Ovary (tissue), 7 donors: ENCODE measurements at regions not wholly inside any gene's neighbourhood (a gene's known extent, or its start where the extent isn't known, plus 50 kb on each side); places are given as distances from the start of the nearest gene placed in this dataset.

Experiments
- DNase-seq, 5 donors: peaks; one replicate each; pipeline ENCODE4 v3.0.0-alpha.2; 2019 to 2020
- H3K27ac ChIP-seq, 2 donors: fragments of 200-600 bp; one replicate each; pipeline versions ENCODE4 v1.5.1 to v1.8.0; 2019 to 2022
- H3K27me3 ChIP-seq: fragments of 200-600 bp; one replicate; pipeline ENCODE4 v1.8.0; 2022
- H3K36me3 ChIP-seq: fragments of 200-600 bp; sonication (generic); one replicate; pipeline ENCODE4 v1.5.1; 2019
- H3K4me1 ChIP-seq: one replicate; pipeline ENCODE4 v1.8.1; 2013; ENCODE audit warnings: mild to moderate bottlenecking, moderate library complexity; ENCODE audit not compliant: insufficient read depth
- H3K4me3 ChIP-seq: fragments of 200-600 bp; sonication (generic); one replicate; pipeline ENCODE4 v1.5.1; 2017
- H3K9me3 ChIP-seq, 2 donors: fragments of 200-600 bp in 1 of 2; sonication (generic) in 1 of 2; one replicate each; pipeline versions ENCODE4 v1.5.1 to v1.8.1; 2013 to 2019; ENCODE audit warnings: mild to moderate bottlenecking in 1 of 2, moderate library complexity in 1 of 2
- EP300 ChIP-seq: sonication (generic); formaldehyde crosslinking; IDR thresholded peaks from one replicate; pipeline ENCODE4 v1.6.1; 2017; ENCODE audit warnings: antibody characterized with exemption
- POLR2A ChIP-seq: fragments of 450-650 bp; IDR thresholded peaks from one replicate; pipeline ENCODE4 v1.6.1; 2017; ENCODE audit warnings: antibody characterized with exemption, mild to moderate bottlenecking, moderate library complexity
- WGBS, 3 donors: extraction: QIAGEN DNeasy Blood & Tissue Kit in 1 of 3; methylation state at CpG; one replicate each; pipeline versions ENCODE4 v1.1.5 to v1.1.7; 2013 to 2017; 5-methylcytosine and 5-hydroxymethylcytosine counted together
- intact Hi-C, 4 donors: fragments of 100-400 bp; cut with DNase I; formaldehyde crosslinking; loops; one replicate each; pipeline versions ENCODE4 v1.11.0 to v1.15.1; 2022 to 2023
- TF ChIP-seq, protein P1 (sequence below), 3 donors: fragments of 450-650 bp in 2 of 3; fragments of 200-600 bp in 1 of 3; IDR thresholded peaks; one replicate each; pipeline versions ENCODE4 v1.5.1 to v1.8.0; 2016 to 2022; ENCODE audit warnings: antibody characterized with exemption in 3 of 3, mild to moderate bottlenecking in 1 of 3
- donor health status: DM: no; HTN: no; CAD: no; lungs with moderate emphysema.
- donor health status: DM: no; HTN: no; CAD: no.
- donor health status: Bipolar disorder and iron deficiency.
- donor health status: DM: no; HTN: no; CAD: no.
- donor health status: DM: yes; HTN: yes; CAD: no.

DNA sequence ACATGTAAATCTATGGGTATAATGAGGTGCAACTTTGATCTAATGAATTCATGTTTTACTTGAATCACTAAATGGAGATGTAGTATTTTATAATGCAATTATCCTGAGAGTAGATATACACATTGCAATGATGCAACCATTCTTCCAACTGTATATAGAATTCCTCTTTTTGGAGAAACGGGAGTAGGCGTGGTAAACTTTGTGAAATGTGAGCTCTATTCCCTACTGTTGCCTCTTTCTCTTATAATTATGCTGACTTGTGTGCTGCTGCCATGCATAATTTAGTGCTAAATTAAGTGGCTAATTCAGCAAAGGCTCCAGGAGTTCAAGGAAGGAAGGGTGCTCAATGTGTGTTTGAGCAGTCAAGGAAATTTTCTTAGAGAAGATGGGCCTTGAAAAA lies 116.6 kb upstream of the SLC35B3 start:
- H3K27me3 ChIP-seq = no peaks in the 10 kb centered on the region
- no peaks in the 10 kb centered on the region for H3K36me3 ChIP-seq
- intact Hi-C loops = no loop called here
- TF ChIP-seq EP300 = no peak
- TF ChIP-seq POLR2A = no peak
- TF ChIP-seq, protein P1, sequence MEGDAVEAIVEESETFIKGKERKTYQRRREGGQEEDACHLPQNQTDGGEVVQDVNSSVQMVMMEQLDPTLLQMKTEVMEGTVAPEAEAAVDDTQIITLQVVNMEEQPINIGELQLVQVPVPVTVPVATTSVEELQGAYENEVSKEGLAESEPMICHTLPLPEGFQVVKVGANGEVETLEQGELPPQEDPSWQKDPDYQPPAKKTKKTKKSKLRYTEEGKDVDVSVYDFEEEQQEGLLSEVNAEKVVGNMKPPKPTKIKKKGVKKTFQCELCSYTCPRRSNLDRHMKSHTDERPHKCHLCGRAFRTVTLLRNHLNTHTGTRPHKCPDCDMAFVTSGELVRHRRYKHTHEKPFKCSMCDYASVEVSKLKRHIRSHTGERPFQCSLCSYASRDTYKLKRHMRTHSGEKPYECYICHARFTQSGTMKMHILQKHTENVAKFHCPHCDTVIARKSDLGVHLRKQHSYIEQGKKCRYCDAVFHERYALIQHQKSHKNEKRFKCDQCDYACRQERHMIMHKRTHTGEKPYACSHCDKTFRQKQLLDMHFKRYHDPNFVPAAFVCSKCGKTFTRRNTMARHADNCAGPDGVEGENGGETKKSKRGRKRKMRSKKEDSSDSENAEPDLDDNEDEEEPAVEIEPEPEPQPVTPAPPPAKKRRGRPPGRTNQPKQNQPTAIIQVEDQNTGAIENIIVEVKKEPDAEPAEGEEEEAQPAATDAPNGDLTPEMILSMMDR (IDR thresholded peaks at IDR 0.05) = no peak
- H3K4me3 ChIP-seq = no peak overlapping the region
- no peak overlapping the region for H3K27ac ChIP-seq
- 82 to 88% (median 87%) methylated on average over 2 of the region's 2 CpGs for WGBS, 3 donors
- no peaks in the 10 kb centered on the region for H3K4me1 ChIP-seq
- no peaks in the 10 kb centered on the region for H3K9me3 ChIP-seq
- no peak for DNase-seq

DNA sequence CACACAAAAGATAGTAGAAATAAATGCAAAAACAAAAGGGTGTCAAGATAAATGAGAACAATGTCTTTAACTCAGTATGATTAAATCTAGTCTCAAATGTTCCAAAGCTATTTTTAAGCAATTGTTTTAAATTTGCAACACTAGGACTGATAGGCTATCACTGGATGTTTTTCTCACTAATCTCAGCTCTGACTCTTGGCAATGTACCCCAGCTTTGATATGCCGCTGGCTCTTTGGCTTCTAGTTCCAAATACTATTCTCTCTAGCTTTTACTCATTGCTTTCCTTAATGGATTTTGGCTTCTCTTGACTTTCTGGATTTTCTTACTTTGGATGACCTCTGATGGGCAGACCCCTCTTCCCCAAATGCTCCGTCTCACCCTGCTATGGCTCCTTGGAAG lies 116.0 kb upstream of the SLC35B3 start:
- no peak for TF ChIP-seq EP300
- TF ChIP-seq, protein P1 (IDR thresholded peaks at IDR 0.05) = no peak
- TF ChIP-seq POLR2A = no peak
- no peaks in the 10 kb centered on the region for H3K9me3 ChIP-seq
- H3K4me3 ChIP-seq = no peak overlapping the region
- no peak for DNase-seq
- no peaks in the 10 kb centered on the region for H3K36me3 ChIP-seq
- WGBS, 3 donors = 30 to 46% (median 32%) methylated on average over 2 of the region's 2 CpGs
- H3K27me3 ChIP-seq = no peaks in the 10 kb centered on the region
- no peaks in the 10 kb centered on the region for H3K4me1 ChIP-seq
- H3K27ac ChIP-seq = no peak overlapping the region
- intact Hi-C loops = no loop called here

- H3K27ac ChIP-seq = no peak overlapping the region
- no peaks in the 10 kb centered on the region for H3K36me3 ChIP-seq
- H3K4me1 ChIP-seq = no peaks in the 10 kb centered on the region
- TF ChIP-seq POLR2A = no peak
- TF ChIP-seq, protein P1 (IDR thresholded peaks at IDR 0.05) = no peak
- no peak for TF ChIP-seq EP300
- 35 to 40% (median 37%) methylated on average over 6 of the region's 6 CpGs for WGBS, 3 donors
- H3K9me3 ChIP-seq = no peaks in the 10 kb centered on the region
- H3K27me3 ChIP-seq = no peaks in the 10 kb centered on the region
- intact Hi-C loops = no loop called here
- no peak overlapping the region for H3K4me3 ChIP-seq
- no peak for DNase-seq
Observed at GRCh38 chr6:8549074-8549790, 113.9 kb upstream of the SLC35B3 start.

DNA sequence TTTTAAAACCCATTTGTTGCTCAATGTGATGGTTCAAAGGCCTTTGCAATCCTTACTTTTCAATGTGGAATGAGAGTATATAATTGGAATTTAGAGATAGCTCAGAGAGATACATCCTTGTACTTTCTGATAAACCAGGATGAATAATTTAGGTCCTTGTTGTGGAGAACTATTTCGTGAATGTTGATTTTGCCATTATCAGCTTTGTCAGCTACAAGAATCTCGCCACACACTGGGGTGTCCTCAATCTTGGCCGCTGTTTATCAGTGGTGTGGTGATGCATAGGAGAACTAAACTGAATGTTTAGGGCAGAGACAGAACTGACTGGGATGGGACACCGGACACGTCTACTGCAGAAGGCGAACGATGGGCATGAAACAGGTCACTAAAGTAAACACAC lies 111.2 kb upstream of the SLC35B3 start:
- no peak for DNase-seq
- intact Hi-C loops = no loop called here
- no peaks in the 10 kb centered on the region for H3K27me3 ChIP-seq
- WGBS, 3 donors = 76 to 84% (median 84%) methylated on average over 7 of the region's 7 CpGs
- no peak overlapping the region for H3K4me3 ChIP-seq
- H3K36me3 ChIP-seq = no peaks in the 10 kb centered on the region
- TF ChIP-seq EP300 (no peak), POLR2A (no peak)
- TF ChIP-seq, protein P1 (IDR thresholded peaks at IDR 0.05) = no peak
- no peak overlapping the region for H3K27ac ChIP-seq
- H3K4me1 ChIP-seq = no peaks in the 10 kb centered on the region
- no peaks in the 10 kb centered on the region for H3K9me3 ChIP-seq
